ENCODE measurements at regions not wholly inside any gene's neighbourhood (a gene's known extent, or its start where the extent isn't known, plus 50 kb on each side); places are given as distances from the start of the nearest gene placed in this dataset.

- Mint-ChIP-seq H3K4me3 (ENCODE audit: unreplicated experiment) (no peak overlapping the region), H3K36me3 (ENCODE audit: insufficient read depth, unreplicated experiment) (no peaks in the 10 kb centered on the region), H3K27me3 (ENCODE audit: insufficient read depth, unreplicated experiment) (peaks cover 7% of the 10 kb centered on the region), H3K27ac (ENCODE audit: unreplicated experiment) (no peak overlapping the region), H3K9me3 (ENCODE audit: unreplicated experiment) (no peaks in the 10 kb centered on the region), H3K4me1 (ENCODE audit: low read depth, unreplicated experiment) (no peaks in the 10 kb centered on the region)
- ChIA-PET POLR2A (no interaction called here), CTCF (no interaction called here)
- Histone ChIP-seq H3K9me3 (no peaks in the 10 kb centered on the region), H3K4me1 (no peaks in the 10 kb centered on the region), H3K27me3 (replicated peaks; ENCODE audit: control insufficient read depth, insufficient read depth, low read length) (no peaks in the 10 kb centered on the region), H3K4me3 (ENCODE audit: low read depth, low read length) (no peak overlapping the region), H3K36me3 (ENCODE audit: control insufficient read depth, insufficient read depth, low read length) (no peaks in the 10 kb centered on the region)
- BruUV-seq (replicated peaks), result no TSS peak
- no peak for DNase-seq
- no peak for TF ChIP-seq CTCF (IDR thresholded peaks at IDR 0.05; ENCODE audit: insufficient read depth in 1 of 2, low read depth in 1 of 2, low read length in 1 of 2, severe bottlenecking in 1 of 2, unreplicated experiment in 1 of 2)
- intact Hi-C loops (cut with micrococcal nuclease; ENCODE audit: unreplicated experiment), result no loop called here
Observed at GRCh38 chr2:175371378-175371777, 189.9 kb upstream of the ATP5MC3 start.

- H3K4me1 ChIP-seq, result no peaks in the 10 kb centered on the region
- no peaks in the 10 kb centered on the region for H3K27me3 ChIP-seq (replicated peaks; ENCODE audit: control insufficient read depth, insufficient read depth, low read length)
- no TSS peak for BruUV-seq (replicated peaks)
- peaks cover 16% of the 10 kb centered on the region for H3K27me3 Mint-ChIP-seq (ENCODE audit: insufficient read depth, unreplicated experiment)
- intact Hi-C loops (cut with micrococcal nuclease; ENCODE audit: unreplicated experiment), result loop anchor here (1.0 to 5.0 kb wide), 4 partner anchors 265 to 730 kb away; no protein-coding TSS in a partner anchor
- peak; percentile 40 to 62 for DNase-seq
- no peaks in the 10 kb centered on the region for H3K36me3 Mint-ChIP-seq (ENCODE audit: insufficient read depth, unreplicated experiment)
- H3K36me3 ChIP-seq (ENCODE audit: control insufficient read depth, insufficient read depth, low read length), result no peaks in the 10 kb centered on the region
- POLR2A ChIA-PET, result no interaction called here
- peak; percentile 80 to 87 for TF ChIP-seq CTCF (IDR thresholded peaks at IDR 0.05; ENCODE audit: insufficient read depth in 1 of 2, low read depth in 1 of 2, low read length in 1 of 2, severe bottlenecking in 1 of 2, unreplicated experiment in 1 of 2)
- CTCF ChIA-PET, result no interaction called here
- H3K9me3 Mint-ChIP-seq (ENCODE audit: unreplicated experiment), result no peaks in the 10 kb centered on the region
- H3K4me3 ChIP-seq (ENCODE audit: low read depth, low read length), result no peak overlapping the region
- H3K9me3 ChIP-seq, result no peaks in the 10 kb centered on the region
- no peak overlapping the region for H3K27ac Mint-ChIP-seq (ENCODE audit: unreplicated experiment)
- no peaks in the 10 kb centered on the region for H3K4me1 Mint-ChIP-seq (ENCODE audit: low read depth, unreplicated experiment)
- no peak overlapping the region for H3K4me3 Mint-ChIP-seq (ENCODE audit: unreplicated experiment)
Observed at GRCh38 chr2:175366815-175367214, 185.3 kb upstream of the ATP5MC3 start.

- intact Hi-C loops (cut with micrococcal nuclease; ENCODE audit: unreplicated experiment), result no loop called here
- ChIA-PET CTCF (no interaction called here), POLR2A (no interaction called here)
Observed at GRCh38 chr2:175363699-175364098, 182.2 kb upstream of the ATP5MC3 start.

More at GRCh38 chr2:175363699-175364098, 182.2 kb upstream of the ATP5MC3 start:
- no peaks in the 10 kb centered on the region for H3K4me1 ChIP-seq
- no peak overlapping the region for H3K4me3 ChIP-seq (ENCODE audit: low read depth, low read length)
- H3K27ac Mint-ChIP-seq (ENCODE audit: unreplicated experiment), result no peak overlapping the region
- TF ChIP-seq CTCF (IDR thresholded peaks at IDR 0.05; ENCODE audit: insufficient read depth in 1 of 2, low read depth in 1 of 2, low read length in 1 of 2, severe bottlenecking in 1 of 2, unreplicated experiment in 1 of 2), result no peak
- H3K36me3 ChIP-seq (ENCODE audit: control insufficient read depth, insufficient read depth, low read length), result no peaks in the 10 kb centered on the region
- H3K27me3 Mint-ChIP-seq (ENCODE audit: insufficient read depth, unreplicated experiment), result peaks cover 17% of the 10 kb centered on the region
- H3K4me1 Mint-ChIP-seq (ENCODE audit: low read depth, unreplicated experiment), result no peaks in the 10 kb centered on the region
- no peaks in the 10 kb centered on the region for H3K27me3 ChIP-seq (replicated peaks; ENCODE audit: control insufficient read depth, insufficient read depth, low read length)
- no TSS peak for BruUV-seq (replicated peaks)
- H3K9me3 Mint-ChIP-seq (ENCODE audit: unreplicated experiment), result no peaks in the 10 kb centered on the region
- DNase-seq, result no peak
- no peaks in the 10 kb centered on the region for H3K36me3 Mint-ChIP-seq (ENCODE audit: insufficient read depth, unreplicated experiment)
- H3K9me3 ChIP-seq, result no peaks in the 10 kb centered on the region
- no peak overlapping the region for H3K4me3 Mint-ChIP-seq (ENCODE audit: unreplicated experiment)

Data from Caco-2 (cell line).